ENCODE measurements at regions not wholly inside any gene's neighbourhood (a gene's known extent, or its start where the extent isn't known, plus 50 kb on each side); places are given as distances from the start of the nearest gene placed in this dataset.

- Histone ChIP-seq H3K4me1 (peaks cover 51% of the 10 kb centered on the region), H3K9me3 (no peaks in the 10 kb centered on the region), H3K4me3 (ENCODE audit: low read depth, low read length) (no peak overlapping the region), H3K36me3 (no peaks in the 10 kb centered on the region), H3K27me3 (no peaks in the 10 kb centered on the region)
- peak; percentile 26 for DNase-seq
- no peak for TF ChIP-seq CTCF (IDR thresholded peaks at IDR 0.05; ENCODE audit: low read depth, low read length)
Measured at GRCh38 chr15:35872577-35872976, 326.6 kb upstream of the DPH6 start.

GRCh38 chr15:35874260-35874905 is 328.4 kb upstream of the DPH6 start:
- Histone ChIP-seq H3K36me3 (no peaks in the 10 kb centered on the region), H3K4me3 (ENCODE audit: low read depth, low read length) (no peak overlapping the region), H3K27me3 (no peaks in the 10 kb centered on the region), H3K9me3 (no peaks in the 10 kb centered on the region; the same call in 1 of the 2 replicates), H3K4me1 (peaks cover 47% of the 10 kb centered on the region)
- TF ChIP-seq CTCF (IDR thresholded peaks at IDR 0.05; ENCODE audit: low read depth, low read length), result no peak
- DNase-seq, result no peak

GRCh38 chr15:35876762-35877161 is 330.8 kb upstream of the DPH6 start:
- Histone ChIP-seq H3K27me3 (no peaks in the 10 kb centered on the region), H3K9me3 (no peaks in the 10 kb centered on the region; the same call in 1 of the 2 replicates), H3K4me1 (peaks cover 29% of the 10 kb centered on the region), H3K4me3 (ENCODE audit: low read depth, low read length) (no peak overlapping the region), H3K36me3 (no peaks in the 10 kb centered on the region)
- TF ChIP-seq CTCF (IDR thresholded peaks at IDR 0.05; ENCODE audit: low read depth, low read length), result no peak
- no peak for DNase-seq

GRCh38 chr15:35880896-35881295 is 334.9 kb upstream of the DPH6 start:
- no peak for TF ChIP-seq CTCF (IDR thresholded peaks at IDR 0.05; ENCODE audit: low read depth, low read length)
- DNase-seq, result no peak
- Histone ChIP-seq H3K27me3 (no peaks in the 10 kb centered on the region), H3K4me1 (peaks cover 3% of the 10 kb centered on the region), H3K36me3 (no peaks in the 10 kb centered on the region), H3K4me3 (ENCODE audit: low read depth, low read length) (no peak overlapping the region), H3K9me3 (no peaks in the 10 kb centered on the region; the same call in 1 of the 2 replicates)

GRCh38 chr15:35885870-35886269 is 339.9 kb upstream of the DPH6 start:
- no peak for DNase-seq
- H3K36me3 ChIP-seq, result no peaks in the 10 kb centered on the region
- TF ChIP-seq CTCF (IDR thresholded peaks at IDR 0.05; ENCODE audit: low read depth, low read length), result no peak
- no peaks in the 10 kb centered on the region for H3K9me3 ChIP-seq
- H3K4me3 ChIP-seq (ENCODE audit: low read depth, low read length), result no peak overlapping the region
- no peaks in the 10 kb centered on the region for H3K27me3 ChIP-seq
- peaks cover 10% of the 10 kb centered on the region for H3K4me1 ChIP-seq

- Histone ChIP-seq H3K36me3 (no peaks in the 10 kb centered on the region), H3K9me3 (no peaks in the 10 kb centered on the region)
- DNase-seq, result no peak
Measured at GRCh38 chr15:35886765-35887164, 340.8 kb upstream of the DPH6 start.

More at GRCh38 chr15:35886765-35887164, 340.8 kb upstream of the DPH6 start:
- Histone ChIP-seq H3K4me3 (ENCODE audit: low read depth, low read length) (no peak overlapping the region), H3K27me3 (no peaks in the 10 kb centered on the region), H3K4me1 (peaks cover 10% of the 10 kb centered on the region)
- no peak for TF ChIP-seq CTCF (IDR thresholded peaks at IDR 0.05; ENCODE audit: low read depth, low read length)

All from BE2C (cell line).